SK-N-DZ (cell line): ENCODE measurements at regions not wholly inside any gene's neighbourhood (a gene's known extent, or its start where the extent isn't known, plus 50 kb on each side); places are given as distances from the start of the nearest gene placed in this dataset.
"Not testable (repeated sequence)": the region's sequence is repeated elsewhere in the genome, so short reads cannot be mapped to it uniquely, and the experiment has no call there.

ENCODE experiments used
- DNase-seq: peaks from one replicate; pipeline ENCODE4 v3.0.0-alpha.2; 2015; ENCODE audit warnings: low spot score
- small RNA-seq, 2 experiments: library from RNA; depleted of rRNA; stranded (forward); fragments of <200 nt; gene quantifications; one replicate each; pipeline ENCODE3, GENCODE V24; 2014

- no peak for DNase-seq
Measured at GRCh38 chr2:38147333-38148121, 71.6 kb upstream of the CYP1B1 start.

GRCh38 chr2:38146907-38147307, 71.0 kb upstream of the CYP1B1 start:
- no peak for DNase-seq

- no peak for DNase-seq
Measured at GRCh38 chr2:38146275-38146906, 70.4 kb upstream of the CYP1B1 start.

GRCh38 chr2:38145236-38145635, 69.3 kb upstream of the CYP1B1 start:
- no peak for DNase-seq

- no peak for DNase-seq
Measured at GRCh38 chr2:38142627-38143026, 66.7 kb upstream of the CYP1B1 start.

GRCh38 chr2:38141501-38141900, 65.5 kb upstream of the CYP1B1 start:
- DNase-seq, result no peak

- no peak for DNase-seq
Measured at GRCh38 chr2:38138996-38139395, 63.0 kb upstream of the CYP1B1 start.

GRCh38 chr2:38138419-38138818, 62.5 kb upstream of the CYP1B1 start:
- DNase-seq, result no peak

GRCh38 chr2:38137958-38138357, 62.0 kb upstream of the CYP1B1 start:
- not testable (repeated sequence) for DNase-seq

GRCh38 chr2:38131676-38132075, 55.7 kb upstream of the CYP1B1 start:
- DNase-seq, result no peak

GRCh38 chr2:38130876-38131275, 54.9 kb upstream of the CYP1B1 start:
- no peak for DNase-seq

GRCh38 chr2:38129987-38130386, 54.0 kb upstream of the CYP1B1 start:
- no peak for DNase-seq

- no peak for DNase-seq
Measured at GRCh38 chr2:38129481-38129880, 53.5 kb upstream of the CYP1B1 start.

GRCh38 chr2:38128653-38129052, 52.7 kb upstream of the CYP1B1 start:
- no peak for DNase-seq

- DNase-seq, result no peak
Measured at GRCh38 chr2:38127277-38127676, 51.3 kb upstream of the CYP1B1 start.

GRCh38 chr2:38125842-38126241, 49.9 kb upstream of the CYP1B1 start:
- no peak for DNase-seq

Small RNAs in the stretch of these regions (small RNA-seq; reads per million reads assigned to genes)
- gene AC009229.3 (0 reads per million in 2 experiments), gene RNU6-951P (0 reads per million in 2 experiments)
